ENCODE measurements at regions not wholly inside any gene's neighbourhood (a gene's known extent, or its start where the extent isn't known, plus 50 kb on each side); places are given as distances from the start of the nearest gene placed in this dataset.

GRCh38 chr18:27261769-27262549, 76.9 kb upstream of the CHST9 start:
- Histone ChIP-seq H3K9me3 (ENCODE audit: control insufficient read depth in 2 of 2, insufficient read depth in 1 of 2, low read depth in 1 of 2, low read length in 1 of 2) (peaks cover 0 to 5% of the 10 kb centered on the region in 2 donors), H3K4me1 (ENCODE audit: control insufficient read depth in 3 of 3, insufficient read depth in 2 of 3, low read depth in 1 of 3, low read length in 2 of 3) (no peaks in the 10 kb centered on the region), H3K4me3 (ENCODE audit: low read depth in 1 of 3, low read length in 3 of 3) (no peak overlapping the region), H3K27ac (ENCODE audit: low read depth in 1 of 3, low read length in 2 of 3) (no peak overlapping the region), H3K36me3 (ENCODE audit: control insufficient read depth in 3 of 3, insufficient read depth in 2 of 3, low read depth in 1 of 3, low read length in 3 of 3) (no peaks in the 10 kb centered on the region), H3K27me3 (ENCODE audit: control insufficient read depth in 3 of 3, insufficient read depth in 3 of 3, low read length in 3 of 3) (no peaks in the 10 kb centered on the region)
- FAIRE-seq (peak; percentile 5), DNase-seq (no peak)

GRCh38 chr18:27253571-27253970, 68.5 kb upstream of the CHST9 start:
- no peaks in the 10 kb centered on the region for H3K36me3 ChIP-seq (ENCODE audit: control insufficient read depth in 3 of 3, insufficient read depth in 2 of 3, low read depth in 1 of 3, low read length in 3 of 3)
- H3K27me3 ChIP-seq (ENCODE audit: control insufficient read depth in 3 of 3, insufficient read depth in 3 of 3, low read length in 3 of 3), result no peaks in the 10 kb centered on the region
- H3K4me3 ChIP-seq (ENCODE audit: low read depth in 1 of 3, low read length in 3 of 3), result no peak overlapping the region
- no peaks in the 10 kb centered on the region for H3K4me1 ChIP-seq (ENCODE audit: control insufficient read depth in 3 of 3, insufficient read depth in 2 of 3, low read depth in 1 of 3, low read length in 2 of 3)
- H3K9me3 ChIP-seq (ENCODE audit: control insufficient read depth in 2 of 2, insufficient read depth in 1 of 2, low read depth in 1 of 2, low read length in 1 of 2), result no peaks in the 10 kb centered on the region
- DNase-seq, result no peak
- no peak overlapping the region for H3K27ac ChIP-seq (ENCODE audit: low read depth in 1 of 3, low read length in 2 of 3)
- 13 to 55% (median 28%) methylated on average over 1 of the region's 1 CpG for WGBS, 3 donors
- FAIRE-seq, result no peak

GRCh38 chr18:27250471-27250870, 65.4 kb upstream of the CHST9 start:
- FAIRE-seq, result no peak
- Histone ChIP-seq H3K36me3 (ENCODE audit: control insufficient read depth in 3 of 3, insufficient read depth in 2 of 3, low read depth in 1 of 3, low read length in 3 of 3) (no peaks in the 10 kb centered on the region), H3K27me3 (ENCODE audit: control insufficient read depth in 3 of 3, insufficient read depth in 3 of 3, low read length in 3 of 3) (no peaks in the 10 kb centered on the region), H3K4me3 (ENCODE audit: low read depth in 1 of 3, low read length in 3 of 3) (no peak overlapping the region), H3K27ac (ENCODE audit: low read depth in 1 of 3, low read length in 2 of 3) (no peak overlapping the region), H3K4me1 (ENCODE audit: control insufficient read depth in 3 of 3, insufficient read depth in 2 of 3, low read depth in 1 of 3, low read length in 2 of 3) (no peaks in the 10 kb centered on the region), H3K9me3 (ENCODE audit: control insufficient read depth in 2 of 2, insufficient read depth in 1 of 2, low read depth in 1 of 2, low read length in 1 of 2) (no peaks in the 10 kb centered on the region)
- no peak for DNase-seq
- 91 to 93% (median 93%) methylated on average over 2 of the region's 2 CpGs for WGBS, 3 donors

GRCh38 chr18:27249933-27250332, 64.8 kb upstream of the CHST9 start:
- Histone ChIP-seq H3K4me1 (ENCODE audit: control insufficient read depth in 3 of 3, insufficient read depth in 2 of 3, low read depth in 1 of 3, low read length in 2 of 3) (no peaks in the 10 kb centered on the region), H3K27me3 (ENCODE audit: control insufficient read depth in 3 of 3, insufficient read depth in 3 of 3, low read length in 3 of 3) (no peaks in the 10 kb centered on the region), H3K27ac (ENCODE audit: low read depth in 1 of 3, low read length in 2 of 3) (no peak overlapping the region), H3K4me3 (ENCODE audit: low read depth in 1 of 3, low read length in 3 of 3) (no peak overlapping the region), H3K36me3 (ENCODE audit: control insufficient read depth in 3 of 3, insufficient read depth in 2 of 3, low read depth in 1 of 3, low read length in 3 of 3) (no peaks in the 10 kb centered on the region), H3K9me3 (ENCODE audit: control insufficient read depth in 2 of 2, insufficient read depth in 1 of 2, low read depth in 1 of 2, low read length in 1 of 2) (no peaks in the 10 kb centered on the region)
- FAIRE-seq (no peak), DNase-seq (no peak)
- 63 to 83% (median 78%) methylated on average over 1 of the region's 1 CpG for WGBS, 3 donors

GRCh38 chr18:27244259-27244658, 59.2 kb upstream of the CHST9 start:
- DNase-seq, result no peak
- Histone ChIP-seq H3K36me3 (ENCODE audit: control insufficient read depth in 3 of 3, insufficient read depth in 2 of 3, low read depth in 1 of 3, low read length in 3 of 3) (no peaks in the 10 kb centered on the region), H3K27me3 (ENCODE audit: control insufficient read depth in 3 of 3, insufficient read depth in 3 of 3, low read length in 3 of 3) (no peaks in the 10 kb centered on the region), H3K4me3 (ENCODE audit: low read depth in 1 of 3, low read length in 3 of 3) (no peak overlapping the region), H3K27ac (ENCODE audit: low read depth in 1 of 3, low read length in 2 of 3) (no peak overlapping the region), H3K9me3 (ENCODE audit: control insufficient read depth in 2 of 2, insufficient read depth in 1 of 2, low read depth in 1 of 2, low read length in 1 of 2) (no peaks in the 10 kb centered on the region), H3K4me1 (ENCODE audit: control insufficient read depth in 3 of 3, insufficient read depth in 2 of 3, low read depth in 1 of 3, low read length in 2 of 3) (no peaks in the 10 kb centered on the region)
- no peak for FAIRE-seq
- WGBS, 3 donors, result 82 to 95% (median 86%) methylated on average over 4 of the region's 4 CpGs

GRCh38 chr18:27242392-27243047, 57.4 kb upstream of the CHST9 start:
- H3K4me3 ChIP-seq (ENCODE audit: low read depth in 1 of 3, low read length in 3 of 3), result no peak overlapping the region
- no peaks in the 10 kb centered on the region for H3K36me3 ChIP-seq (ENCODE audit: control insufficient read depth in 3 of 3, insufficient read depth in 2 of 3, low read depth in 1 of 3, low read length in 3 of 3)
- no peak for FAIRE-seq
- no peaks in the 10 kb centered on the region for H3K9me3 ChIP-seq (ENCODE audit: control insufficient read depth in 2 of 2, insufficient read depth in 1 of 2, low read depth in 1 of 2, low read length in 1 of 2)
- no peak overlapping the region for H3K27ac ChIP-seq (ENCODE audit: low read depth in 1 of 3, low read length in 2 of 3)
- 39 to 57% (median 48%) methylated on average over 5 of the region's 5 CpGs for WGBS, 3 donors
- H3K27me3 ChIP-seq (ENCODE audit: control insufficient read depth in 3 of 3, insufficient read depth in 3 of 3, low read length in 3 of 3), result no peaks in the 10 kb centered on the region
- no peak for DNase-seq
- no peaks in the 10 kb centered on the region for H3K4me1 ChIP-seq (ENCODE audit: control insufficient read depth in 3 of 3, insufficient read depth in 2 of 3, low read depth in 1 of 3, low read length in 2 of 3)

GRCh38 chr18:27240383-27240782, 55.3 kb upstream of the CHST9 start:
- 71 to 81% (median 76%) methylated on average over 3 of the region's 3 CpGs for WGBS, 3 donors
- no peak for FAIRE-seq
- Histone ChIP-seq H3K4me1 (ENCODE audit: control insufficient read depth in 3 of 3, insufficient read depth in 2 of 3, low read depth in 1 of 3, low read length in 2 of 3) (no peaks in the 10 kb centered on the region), H3K9me3 (ENCODE audit: control insufficient read depth in 2 of 2, insufficient read depth in 1 of 2, low read depth in 1 of 2, low read length in 1 of 2) (no peaks in the 10 kb centered on the region), H3K27ac (ENCODE audit: low read depth in 1 of 3, low read length in 2 of 3) (no peak overlapping the region), H3K4me3 (ENCODE audit: low read depth in 1 of 3, low read length in 3 of 3) (no peak overlapping the region), H3K27me3 (ENCODE audit: control insufficient read depth in 3 of 3, insufficient read depth in 3 of 3, low read length in 3 of 3) (no peaks in the 10 kb centered on the region), H3K36me3 (ENCODE audit: control insufficient read depth in 3 of 3, insufficient read depth in 2 of 3, low read depth in 1 of 3, low read length in 3 of 3) (no peaks in the 10 kb centered on the region)
- no peak for DNase-seq

GRCh38 chr18:27239669-27240068, 54.6 kb upstream of the CHST9 start:
- DNase-seq, result no peak
- Histone ChIP-seq H3K9me3 (ENCODE audit: control insufficient read depth in 2 of 2, insufficient read depth in 1 of 2, low read depth in 1 of 2, low read length in 1 of 2) (no peaks in the 10 kb centered on the region), H3K27me3 (ENCODE audit: control insufficient read depth in 3 of 3, insufficient read depth in 3 of 3, low read length in 3 of 3) (no peaks in the 10 kb centered on the region), H3K4me3 (ENCODE audit: low read depth in 1 of 3, low read length in 3 of 3) (no peak overlapping the region), H3K36me3 (ENCODE audit: control insufficient read depth in 3 of 3, insufficient read depth in 2 of 3, low read depth in 1 of 3, low read length in 3 of 3) (no peaks in the 10 kb centered on the region), H3K4me1 (ENCODE audit: control insufficient read depth in 3 of 3, insufficient read depth in 2 of 3, low read depth in 1 of 3, low read length in 2 of 3) (peaks cover 0 to 4% (median 0%) of the 10 kb centered on the region in 3 donors), H3K27ac (ENCODE audit: low read depth in 1 of 3, low read length in 2 of 3) (no peak overlapping the region)
- WGBS, 3 donors, result 74 to 86% (median 83%) methylated on average over 4 of the region's 4 CpGs
- FAIRE-seq, result no peak

Data from small intestine (tissue), 7 donors.